GM23338 (cell line): ENCODE measurements at regions not wholly inside any gene's neighbourhood (a gene's known extent, or its start where the extent isn't known, plus 50 kb on each side); places are given as distances from the start of the nearest gene placed in this dataset.

Source experiments
- ATAC-seq: fragments of 200-7000 bp; cut with Tn5 transposase; 3 replicates; pipeline ENCODE4 v1.9.1; 2020
- DNase-seq: peaks from one replicate; pipeline ENCODE4 v3.0.0-alpha.2; 2015; ENCODE audit warnings: low spot score
- H2AFZ ChIP-seq: fragments of 200-600 bp; sonication (generic); 2 replicates; pipeline ENCODE4 v1.8.0; 2016; ENCODE audit warnings: antibody characterized with exemption, mild to moderate bottlenecking, moderate library complexity
- H3F3A ChIP-seq: fragments of 200-600 bp; sonication (generic); replicated peaks from 2 replicates; pipeline ENCODE4 v1.8.0; 2017; ENCODE audit warnings: antibody characterized with exemption, mixed run types, low read depth
- H3K27ac ChIP-seq: fragments of 200-600 bp; sonication (generic); 2 replicates; pipeline ENCODE4 v1.6.1; 2016; ENCODE audit warnings: low read depth
- H3K27me3 ChIP-seq: fragments of 200-600 bp; sonication (generic); 2 replicates; pipeline ENCODE4 v1.8.0; 2016; ENCODE audit warnings: mild to moderate bottlenecking, mixed run types, moderate library complexity; ENCODE audit not compliant: insufficient read depth
- H3K36me3 ChIP-seq: fragments of 200-600 bp; sonication (generic); 2 replicates; pipeline ENCODE4 v1.8.0; 2016; ENCODE audit warnings: mild to moderate bottlenecking; ENCODE audit not compliant: insufficient read depth
- H3K4me1 ChIP-seq: fragments of 200-600 bp; sonication (generic); 2 replicates; pipeline ENCODE4 v1.8.0; 2016; ENCODE audit warnings: mild to moderate bottlenecking, moderate library complexity; ENCODE audit not compliant: insufficient read depth
- H3K4me2 ChIP-seq: fragments of 200-600 bp; sonication (generic); 2 replicates; pipeline ENCODE4 v1.7.1; 2017; ENCODE audit warnings: mixed run types
- H3K4me3 ChIP-seq: fragments of 200-600 bp; sonication (generic); 2 replicates; pipeline ENCODE4 v1.6.1; 2016; ENCODE audit warnings: mixed run types
- H3K79me2 ChIP-seq: fragments of 200-600 bp; sonication (generic); replicated peaks from 2 replicates; pipeline ENCODE4 v1.8.0; 2017; ENCODE audit warnings: mild to moderate bottlenecking; ENCODE audit not compliant: insufficient read depth
- H3K9me2 ChIP-seq: fragments of 200-600 bp; sonication (generic); 2 replicates; pipeline ENCODE4 v1.8.0; 2017; ENCODE audit not compliant: insufficient read depth
- H4K20me1 ChIP-seq: fragments of 200-600 bp; sonication (generic); replicated peaks from 2 replicates; pipeline ENCODE4 v1.8.0; 2017; ENCODE audit warnings: mild to moderate bottlenecking; ENCODE audit not compliant: insufficient read depth
- H3K27ac Mint-ChIP-seq: 2 replicates; pipeline ENCODE4 v1.8.0; 2020; ENCODE audit warnings: inconsistent platforms, mild to moderate bottlenecking, moderate library complexity, mixed read lengths
- H3K27me3 Mint-ChIP-seq: 3 replicates; pipeline ENCODE4 v1.8.0; 2022; ENCODE audit warnings: low read depth, mild to moderate bottlenecking, moderate library complexity, mixed read lengths, inconsistent platforms; ENCODE audit not compliant: insufficient read depth, poor library complexity
- H3K36me3 Mint-ChIP-seq: 3 replicates; pipeline ENCODE4 v1.8.0; 2021; ENCODE audit warnings: low read depth, mild to moderate bottlenecking, inconsistent platforms, moderate library complexity, mixed read lengths
- H3K4me1 Mint-ChIP-seq: 3 replicates; pipeline ENCODE4 v1.8.0; 2020; ENCODE audit warnings: mild to moderate bottlenecking, inconsistent platforms, mixed read lengths
- H3K4me3 Mint-ChIP-seq: 3 replicates; pipeline ENCODE4 v1.8.0; 2021; ENCODE audit warnings: moderate library complexity, mild to moderate bottlenecking, inconsistent platforms, mixed read lengths
- H3K9me3 Mint-ChIP-seq: 3 replicates; pipeline ENCODE4 v1.8.0; 2020; ENCODE audit warnings: moderate library complexity, mild to moderate bottlenecking, inconsistent platforms, mixed read lengths
- CREB1 ChIP-seq: fragments of 250-450 bp; sonication (Bioruptor Pico); IDR thresholded peaks from 2 replicates; pipeline ENCODE4 v1.5.0; 2020; ENCODE audit warnings: low read depth, mild to moderate bottlenecking, moderate library complexity
- EZH2 ChIP-seq: fragments of 200-600 bp; sonication (generic); IDR thresholded peaks from one replicate; pipeline ENCODE4 v1.8.0; 2017; ENCODE audit warnings: antibody characterized with exemption, mild to moderate bottlenecking, low read depth; ENCODE audit not compliant: unreplicated experiment
- EZH2phosphoT487 ChIP-seq: fragments of 200-600 bp; sonication (generic); IDR thresholded peaks from one replicate; pipeline ENCODE4 v1.8.1; 2018; ENCODE audit warnings: antibody characterized with exemption; ENCODE audit not compliant: unreplicated experiment
- NANOG ChIP-seq: IDR thresholded peaks from 2 replicates; pipeline ENCODE4 v1.6.1; 2016; ENCODE audit warnings: antibody characterized with exemption, borderline replicate concordance
- POLR2AphosphoS5 ChIP-seq: IDR thresholded peaks from 2 replicates; pipeline ENCODE4 v1.6.1; 2016; ENCODE audit warnings: antibody characterized with exemption, low read depth
- ZNF114 ChIP-seq: fragments of 250-450 bp; sonication (Bioruptor Pico); IDR thresholded peaks from 2 replicates; pipeline ENCODE4 v1.5.0; 2020; ENCODE audit warnings: mild to moderate bottlenecking, moderate library complexity
- ZNF331 ChIP-seq: fragments of 250-450 bp; sonication (Bioruptor Pico); IDR thresholded peaks from 2 replicates; pipeline ENCODE4 v1.5.0; 2020; ENCODE audit warnings: low read depth, mild to moderate bottlenecking, moderate library complexity
- TF ChIP-seq, protein P1 (sequence below): IDR thresholded peaks from 2 replicates; pipeline ENCODE4 v1.6.1; 2016; ENCODE audit warnings: antibody characterized with exemption
- TF ChIP-seq, protein P2 (sequence below), 2 experiments: fragments of 200-600 bp in 1 of 2; sonication (generic) in 1 of 2; conservative IDR thresholded peaks; 2 replicates each; pipeline versions ENCODE4 v1.5.1 to v1.6.1; 2016 to 2017; ENCODE audit warnings: antibody characterized with exemption in 2 of 2, low read depth in 2 of 2, mild to moderate bottlenecking in 2 of 2, moderate library complexity in 1 of 2
- TF ChIP-seq, protein P3 (sequence below): IDR thresholded peaks from one replicate; pipeline ENCODE4 v1.6.1; 2018; ENCODE audit warnings: antibody characterized with exemption; ENCODE audit not compliant: unreplicated experiment
- TF ChIP-seq, protein P4 (sequence below): fragments of 250-450 bp; sonication (Bioruptor Pico); IDR thresholded peaks from 2 replicates; pipeline ENCODE4 v1.5.0; 2020; ENCODE audit warnings: mild to moderate bottlenecking, moderate library complexity

DNA sequence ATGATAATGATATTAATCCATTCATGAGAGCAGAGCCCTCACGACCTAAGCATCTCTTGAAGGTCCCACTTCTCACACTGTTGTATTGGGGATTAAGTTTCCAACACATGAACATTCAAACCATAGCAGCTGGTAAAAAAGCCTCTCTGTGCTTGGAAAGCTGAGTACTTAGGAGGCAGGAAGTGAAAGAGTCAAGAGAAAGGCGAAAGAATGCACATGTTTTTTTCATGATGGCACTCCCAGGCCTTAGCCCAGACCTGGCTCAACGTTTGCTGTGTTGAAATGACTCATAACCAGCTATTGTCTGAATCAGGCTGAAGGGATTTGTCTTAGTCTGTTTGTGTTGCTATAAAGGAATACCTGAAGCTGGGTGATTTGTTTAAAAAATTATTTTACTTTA is 84.4 kb upstream of the RGMA start (continued):
- TF ChIP-seq, protein P1, sequence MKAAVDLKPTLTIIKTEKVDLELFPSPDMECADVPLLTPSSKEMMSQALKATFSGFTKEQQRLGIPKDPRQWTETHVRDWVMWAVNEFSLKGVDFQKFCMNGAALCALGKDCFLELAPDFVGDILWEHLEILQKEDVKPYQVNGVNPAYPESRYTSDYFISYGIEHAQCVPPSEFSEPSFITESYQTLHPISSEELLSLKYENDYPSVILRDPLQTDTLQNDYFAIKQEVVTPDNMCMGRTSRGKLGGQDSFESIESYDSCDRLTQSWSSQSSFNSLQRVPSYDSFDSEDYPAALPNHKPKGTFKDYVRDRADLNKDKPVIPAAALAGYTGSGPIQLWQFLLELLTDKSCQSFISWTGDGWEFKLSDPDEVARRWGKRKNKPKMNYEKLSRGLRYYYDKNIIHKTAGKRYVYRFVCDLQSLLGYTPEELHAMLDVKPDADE, result no peak
- TF ChIP-seq POLR2AphosphoS5, result no peak
- TF ChIP-seq, protein P2, sequence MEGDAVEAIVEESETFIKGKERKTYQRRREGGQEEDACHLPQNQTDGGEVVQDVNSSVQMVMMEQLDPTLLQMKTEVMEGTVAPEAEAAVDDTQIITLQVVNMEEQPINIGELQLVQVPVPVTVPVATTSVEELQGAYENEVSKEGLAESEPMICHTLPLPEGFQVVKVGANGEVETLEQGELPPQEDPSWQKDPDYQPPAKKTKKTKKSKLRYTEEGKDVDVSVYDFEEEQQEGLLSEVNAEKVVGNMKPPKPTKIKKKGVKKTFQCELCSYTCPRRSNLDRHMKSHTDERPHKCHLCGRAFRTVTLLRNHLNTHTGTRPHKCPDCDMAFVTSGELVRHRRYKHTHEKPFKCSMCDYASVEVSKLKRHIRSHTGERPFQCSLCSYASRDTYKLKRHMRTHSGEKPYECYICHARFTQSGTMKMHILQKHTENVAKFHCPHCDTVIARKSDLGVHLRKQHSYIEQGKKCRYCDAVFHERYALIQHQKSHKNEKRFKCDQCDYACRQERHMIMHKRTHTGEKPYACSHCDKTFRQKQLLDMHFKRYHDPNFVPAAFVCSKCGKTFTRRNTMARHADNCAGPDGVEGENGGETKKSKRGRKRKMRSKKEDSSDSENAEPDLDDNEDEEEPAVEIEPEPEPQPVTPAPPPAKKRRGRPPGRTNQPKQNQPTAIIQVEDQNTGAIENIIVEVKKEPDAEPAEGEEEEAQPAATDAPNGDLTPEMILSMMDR (conservative IDR thresholded peaks at IDR 0.05; ENCODE audit: low read depth in 2 of 2), result no peak
- no peak for TF ChIP-seq ZNF114
- no peak for TF ChIP-seq NANOG
- no peak for TF ChIP-seq EZH2
- no peak for TF ChIP-seq ZNF331 (CRISPR knock-in tag)

DNA sequence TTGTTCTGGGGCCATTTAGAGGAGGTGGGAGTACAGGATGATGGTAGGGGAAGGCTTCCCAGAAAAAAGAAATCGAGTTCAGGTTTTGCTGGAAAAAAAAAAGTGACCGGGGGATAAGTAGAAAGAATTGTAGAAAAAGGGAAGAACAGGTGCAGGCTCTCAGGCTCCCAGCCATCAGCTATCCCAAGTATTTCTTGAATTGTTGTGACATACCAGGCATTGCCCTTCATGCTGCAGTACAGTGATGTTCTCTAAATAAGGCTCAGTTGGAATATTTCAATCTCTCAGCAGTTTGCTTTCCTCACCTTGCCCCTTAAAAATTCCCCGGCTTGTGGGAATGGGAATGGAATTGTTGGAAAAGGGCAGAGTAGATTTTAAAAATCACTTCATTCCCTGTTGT is 82.5 kb upstream of the RGMA start:
- peaks cover 2% of the 10 kb centered on the region for H3K4me1 Mint-ChIP-seq
- peaks cover 5% of the 10 kb centered on the region for H3K27me3 Mint-ChIP-seq
- H2AFZ ChIP-seq, result no peak overlapping the region
- ATAC-seq (no peak), DNase-seq (no peak)
- no peaks in the 10 kb centered on the region for H3K4me1 ChIP-seq
- H3K27me3 ChIP-seq, result no peaks in the 10 kb centered on the region
- peaks cover 16% of the 10 kb centered on the region for H3K9me3 Mint-ChIP-seq
- H3K9me2 ChIP-seq, result 0 out of 2 replicates have a peak, but pooled peaks cover under 1% of the 10 kb centered on the region
- no peaks in the 10 kb centered on the region for H3F3A ChIP-seq
- no peak overlapping the region for H3K4me3 ChIP-seq
- no peak overlapping the region for H3K27ac Mint-ChIP-seq
- H3K36me3 Mint-ChIP-seq, result peaks cover 6% of the 10 kb centered on the region; the same call in 2 of the 3 replicates
- no peaks in the 10 kb centered on the region for H3K79me2 ChIP-seq
- no peaks in the 10 kb centered on the region for H3K36me3 ChIP-seq
- no peak overlapping the region for H3K4me3 Mint-ChIP-seq
- no peak overlapping the region for H3K4me2 ChIP-seq
- TF ChIP-seq, protein P3, sequence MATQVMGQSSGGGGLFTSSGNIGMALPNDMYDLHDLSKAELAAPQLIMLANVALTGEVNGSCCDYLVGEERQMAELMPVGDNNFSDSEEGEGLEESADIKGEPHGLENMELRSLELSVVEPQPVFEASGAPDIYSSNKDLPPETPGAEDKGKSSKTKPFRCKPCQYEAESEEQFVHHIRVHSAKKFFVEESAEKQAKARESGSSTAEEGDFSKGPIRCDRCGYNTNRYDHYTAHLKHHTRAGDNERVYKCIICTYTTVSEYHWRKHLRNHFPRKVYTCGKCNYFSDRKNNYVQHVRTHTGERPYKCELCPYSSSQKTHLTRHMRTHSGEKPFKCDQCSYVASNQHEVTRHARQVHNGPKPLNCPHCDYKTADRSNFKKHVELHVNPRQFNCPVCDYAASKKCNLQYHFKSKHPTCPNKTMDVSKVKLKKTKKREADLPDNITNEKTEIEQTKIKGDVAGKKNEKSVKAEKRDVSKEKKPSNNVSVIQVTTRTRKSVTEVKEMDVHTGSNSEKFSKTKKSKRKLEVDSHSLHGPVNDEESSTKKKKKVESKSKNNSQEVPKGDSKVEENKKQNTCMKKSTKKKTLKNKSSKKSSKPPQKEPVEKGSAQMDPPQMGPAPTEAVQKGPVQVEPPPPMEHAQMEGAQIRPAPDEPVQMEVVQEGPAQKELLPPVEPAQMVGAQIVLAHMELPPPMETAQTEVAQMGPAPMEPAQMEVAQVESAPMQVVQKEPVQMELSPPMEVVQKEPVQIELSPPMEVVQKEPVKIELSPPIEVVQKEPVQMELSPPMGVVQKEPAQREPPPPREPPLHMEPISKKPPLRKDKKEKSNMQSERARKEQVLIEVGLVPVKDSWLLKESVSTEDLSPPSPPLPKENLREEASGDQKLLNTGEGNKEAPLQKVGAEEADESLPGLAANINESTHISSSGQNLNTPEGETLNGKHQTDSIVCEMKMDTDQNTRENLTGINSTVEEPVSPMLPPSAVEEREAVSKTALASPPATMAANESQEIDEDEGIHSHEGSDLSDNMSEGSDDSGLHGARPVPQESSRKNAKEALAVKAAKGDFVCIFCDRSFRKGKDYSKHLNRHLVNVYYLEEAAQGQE, result no peak
- TF ChIP-seq ZNF114 (no peak), NANOG (no peak), EZH2phosphoT487 (no peak), EZH2 (no peak), POLR2AphosphoS5 (no peak), CREB1 (CRISPR knock-in tag) (no peak)
- TF ChIP-seq, protein P1, result no peak
- TF ChIP-seq, protein P4, sequence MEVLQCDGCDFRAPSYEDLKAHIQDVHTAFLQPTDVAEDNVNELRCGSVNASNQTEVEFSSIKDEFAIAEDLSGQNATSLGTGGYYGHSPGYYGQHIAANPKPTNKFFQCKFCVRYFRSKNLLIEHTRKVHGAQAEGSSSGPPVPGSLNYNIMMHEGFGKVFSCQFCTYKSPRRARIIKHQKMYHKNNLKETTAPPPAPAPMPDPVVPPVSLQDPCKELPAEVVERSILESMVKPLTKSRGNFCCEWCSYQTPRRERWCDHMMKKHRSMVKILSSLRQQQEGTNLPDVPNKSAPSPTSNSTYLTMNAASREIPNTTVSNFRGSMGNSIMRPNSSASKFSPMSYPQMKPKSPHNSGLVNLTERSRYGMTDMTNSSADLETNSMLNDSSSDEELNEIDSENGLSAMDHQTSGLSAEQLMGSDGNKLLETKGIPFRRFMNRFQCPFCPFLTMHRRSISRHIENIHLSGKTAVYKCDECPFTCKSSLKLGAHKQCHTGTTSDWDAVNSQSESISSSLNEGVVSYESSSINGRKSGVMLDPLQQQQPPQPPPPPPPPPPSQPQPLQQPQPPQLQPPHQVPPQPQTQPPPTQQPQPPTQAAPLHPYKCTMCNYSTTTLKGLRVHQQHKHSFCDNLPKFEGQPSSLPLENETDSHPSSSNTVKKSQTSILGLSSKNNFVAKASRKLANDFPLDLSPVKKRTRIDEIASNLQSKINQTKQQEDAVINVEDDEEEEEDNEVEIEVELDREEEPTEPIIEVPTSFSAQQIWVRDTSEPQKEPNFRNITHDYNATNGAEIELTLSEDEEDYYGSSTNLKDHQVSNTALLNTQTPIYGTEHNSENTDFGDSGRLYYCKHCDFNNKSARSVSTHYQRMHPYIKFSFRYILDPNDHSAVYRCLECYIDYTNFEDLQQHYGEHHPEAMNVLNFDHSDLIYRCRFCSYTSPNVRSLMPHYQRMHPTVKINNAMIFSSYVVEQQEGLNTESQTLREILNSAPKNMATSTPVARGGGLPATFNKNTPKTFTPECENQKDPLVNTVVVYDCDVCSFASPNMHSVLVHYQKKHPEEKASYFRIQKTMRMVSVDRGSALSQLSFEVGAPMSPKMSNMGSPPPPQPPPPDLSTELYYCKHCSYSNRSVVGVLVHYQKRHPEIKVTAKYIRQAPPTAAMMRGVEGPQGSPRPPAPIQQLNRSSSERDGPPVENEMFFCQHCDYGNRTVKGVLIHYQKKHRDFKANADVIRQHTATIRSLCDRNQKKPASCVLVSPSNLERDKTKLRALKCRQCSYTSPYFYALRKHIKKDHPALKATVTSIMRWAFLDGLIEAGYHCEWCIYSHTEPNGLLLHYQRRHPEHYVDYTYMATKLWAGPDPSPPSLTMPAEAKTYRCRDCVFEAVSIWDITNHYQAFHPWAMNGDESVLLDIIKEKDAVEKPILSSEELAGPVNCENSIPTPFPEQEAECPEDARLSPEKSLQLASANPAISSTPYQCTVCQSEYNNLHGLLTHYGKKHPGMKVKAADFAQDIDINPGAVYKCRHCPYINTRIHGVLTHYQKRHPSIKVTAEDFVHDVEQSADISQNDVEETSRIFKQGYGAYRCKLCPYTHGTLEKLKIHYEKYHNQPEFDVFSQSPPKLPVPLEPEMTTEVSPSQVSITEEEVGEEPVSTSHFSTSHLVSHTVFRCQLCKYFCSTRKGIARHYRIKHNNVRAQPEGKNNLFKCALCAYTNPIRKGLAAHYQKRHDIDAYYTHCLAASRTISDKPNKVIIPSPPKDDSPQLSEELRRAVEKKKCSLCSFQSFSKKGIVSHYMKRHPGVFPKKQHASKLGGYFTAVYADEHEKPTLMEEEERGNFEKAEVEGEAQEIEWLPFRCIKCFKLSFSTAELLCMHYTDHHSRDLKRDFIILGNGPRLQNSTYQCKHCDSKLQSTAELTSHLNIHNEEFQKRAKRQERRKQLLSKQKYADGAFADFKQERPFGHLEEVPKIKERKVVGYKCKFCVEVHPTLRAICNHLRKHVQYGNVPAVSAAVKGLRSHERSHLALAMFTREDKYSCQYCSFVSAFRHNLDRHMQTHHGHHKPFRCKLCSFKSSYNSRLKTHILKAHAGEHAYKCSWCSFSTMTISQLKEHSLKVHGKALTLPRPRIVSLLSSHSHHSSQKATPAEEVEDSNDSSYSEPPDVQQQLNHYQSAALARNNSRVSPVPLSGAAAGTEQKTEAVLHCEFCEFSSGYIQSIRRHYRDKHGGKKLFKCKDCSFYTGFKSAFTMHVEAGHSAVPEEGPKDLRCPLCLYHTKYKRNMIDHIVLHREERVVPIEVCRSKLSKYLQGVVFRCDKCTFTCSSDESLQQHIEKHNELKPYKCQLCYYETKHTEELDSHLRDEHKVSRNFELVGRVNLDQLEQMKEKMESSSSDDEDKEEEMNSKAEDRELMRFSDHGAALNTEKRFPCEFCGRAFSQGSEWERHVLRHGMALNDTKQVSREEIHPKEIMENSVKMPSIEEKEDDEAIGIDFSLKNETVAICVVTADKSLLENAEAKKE (CRISPR knock-in tag), result no peak
- no peak overlapping the region for H3K27ac ChIP-seq
- no peaks in the 10 kb centered on the region for H4K20me1 ChIP-seq
